Mesendoderm (in vitro differentiated cells): ENCODE measurements at regions not wholly inside any gene's neighbourhood (a gene's known extent, or its start where the extent isn't known, plus 50 kb on each side); places are given as distances from the start of the nearest gene placed in this dataset.

Experiments
- DNase-seq: peaks from one replicate; pipeline ENCODE4 v3.0.0; 2013
- H2AK5ac ChIP-seq: 2 replicates; pipeline ENCODE4 v1.6.1; 2013; ENCODE audit warnings: low read length, inconsistent platforms
- H2BK120ac ChIP-seq: 2 replicates; pipeline ENCODE4 v1.6.1; 2013; ENCODE audit warnings: low read depth, mild to moderate bottlenecking, low read length, moderate library complexity, mixed read lengths
- H2BK15ac ChIP-seq: replicated peaks from 2 replicates; pipeline ENCODE4 v1.6.1; 2013; ENCODE audit warnings: low read depth, mild to moderate bottlenecking, moderate library complexity
- H2BK5ac ChIP-seq: 2 replicates; pipeline ENCODE4 v1.6.1; 2013; ENCODE audit warnings: low read length, inconsistent platforms
- H3K18ac ChIP-seq: 2 replicates; pipeline ENCODE4 v1.6.1; 2013; ENCODE audit warnings: mild to moderate bottlenecking, low read length, mixed read lengths
- H3K23ac ChIP-seq: one replicate; pipeline ENCODE4 v1.6.1; 2013; ENCODE audit warnings: low read length
- H3K27ac ChIP-seq: 2 replicates; pipeline ENCODE4 v1.5.1; 2013; ENCODE audit warnings: low read depth, mild to moderate bottlenecking, inconsistent platforms, low read length, moderate library complexity
- H3K27me3 ChIP-seq: 2 replicates; pipeline ENCODE4 v1.6.1; 2013; ENCODE audit warnings: low read length, control low read depth, mild to moderate bottlenecking, inconsistent platforms; ENCODE audit not compliant: insufficient read depth, poor library complexity
- H3K36me3 ChIP-seq: 2 replicates; pipeline ENCODE4 v1.6.1; 2013; ENCODE audit warnings: low read length, inconsistent platforms; ENCODE audit not compliant: control insufficient read depth, insufficient read depth
- H3K4ac ChIP-seq: one replicate; pipeline ENCODE4 v1.6.1; 2013; ENCODE audit warnings: low read depth, mild to moderate bottlenecking, low read length, moderate library complexity
- H3K4me1 ChIP-seq: 2 replicates; pipeline ENCODE4 v1.6.1; 2013; ENCODE audit warnings: low read depth, low read length, inconsistent platforms; ENCODE audit not compliant: control insufficient read depth
- H3K4me2 ChIP-seq: 2 replicates; pipeline ENCODE4 v1.6.1; 2013; ENCODE audit warnings: low read length
- H3K4me3 ChIP-seq: 2 replicates; pipeline ENCODE4 v1.5.1; 2013; ENCODE audit warnings: mild to moderate bottlenecking, low read length
- H3K56ac ChIP-seq: one replicate; pipeline ENCODE4 v1.6.1; 2013; ENCODE audit warnings: low read length
- H3K79me1 ChIP-seq: 2 replicates; pipeline ENCODE4 v1.6.1; 2013; ENCODE audit warnings: low read length, inconsistent platforms
- H3K79me2 ChIP-seq: 2 replicates; pipeline ENCODE4 v1.6.1; 2013; ENCODE audit warnings: mild to moderate bottlenecking, low read length; ENCODE audit not compliant: control insufficient read depth, insufficient read depth
- H3K9ac ChIP-seq: 2 replicates; pipeline ENCODE4 v1.6.1; 2013; ENCODE audit warnings: low read length, inconsistent platforms
- H4K5ac ChIP-seq: one replicate; pipeline ENCODE4 v1.6.1; 2013; ENCODE audit warnings: low read length
- H4K8ac ChIP-seq: one replicate; pipeline ENCODE4 v1.6.1; 2013; ENCODE audit warnings: low read depth, mild to moderate bottlenecking, control low read depth, low read length, moderate library complexity
- WGBS: extraction: QIAGEN DNeasy Blood & Tissue Kit; methylation state at CpG from one replicate; pipeline ENCODE4 v1.1.7; 2013; ENCODE audit warnings: low lambda C conversion rate, missing lambda C conversion rate; ENCODE audit not compliant: insufficient coverage; ENCODE audit errors: extremely low coverage; 5-methylcytosine and 5-hydroxymethylcytosine counted together

GRCh38 chr1:87898431-87898830 lies 569.8 kb downstream of the LMO4 start:
- no peak overlapping the region for H2BK120ac ChIP-seq
- H2BK5ac ChIP-seq = no peak overlapping the region
- no peak overlapping the region for H4K8ac ChIP-seq
- no peaks in the 10 kb centered on the region for H3K79me2 ChIP-seq
- no peak overlapping the region for H2AK5ac ChIP-seq
- no peak overlapping the region for H3K27ac ChIP-seq
- H3K4me3 ChIP-seq = no peak overlapping the region
- no peak overlapping the region for H3K9ac ChIP-seq
- H2BK15ac ChIP-seq = no peak overlapping the region
- no peaks in the 10 kb centered on the region for H3K36me3 ChIP-seq
- no peaks in the 10 kb centered on the region for H3K4me1 ChIP-seq
- H3K56ac ChIP-seq = no peak overlapping the region
- H3K4me2 ChIP-seq = no peak overlapping the region
- no peaks in the 10 kb centered on the region for H3K79me1 ChIP-seq
- H3K23ac ChIP-seq = no peak overlapping the region
- H3K27me3 ChIP-seq = no peaks in the 10 kb centered on the region
- WGBS = no CpG with 5 or more reads among the region's 4 CpGs
- no peak overlapping the region for H4K5ac ChIP-seq
- no peak for DNase-seq
- H3K18ac ChIP-seq = no peak overlapping the region
- no peak overlapping the region for H3K4ac ChIP-seq

- H4K8ac ChIP-seq = no peak overlapping the region
- H3K79me2 ChIP-seq = no peaks in the 10 kb centered on the region
- H2AK5ac ChIP-seq = no peak overlapping the region
- no peak overlapping the region for H2BK5ac ChIP-seq
- H3K23ac ChIP-seq = no peak overlapping the region
- no peak overlapping the region for H3K4ac ChIP-seq
- no peak overlapping the region for H4K5ac ChIP-seq
- no peak overlapping the region for H2BK15ac ChIP-seq
- no peaks in the 10 kb centered on the region for H3K4me1 ChIP-seq
- no peak overlapping the region for H3K4me3 ChIP-seq
- H3K4me2 ChIP-seq = no peak overlapping the region
- no peaks in the 10 kb centered on the region for H3K79me1 ChIP-seq
- H3K9ac ChIP-seq = no peak overlapping the region
- no peak overlapping the region for H2BK120ac ChIP-seq
- H3K56ac ChIP-seq = no peak overlapping the region
- H3K18ac ChIP-seq = no peak overlapping the region
- no peak overlapping the region for H3K27ac ChIP-seq
- no peaks in the 10 kb centered on the region for H3K27me3 ChIP-seq
- WGBS = no CpG with 5 or more reads among the region's 2 CpGs
- no peaks in the 10 kb centered on the region for H3K36me3 ChIP-seq
- no peak for DNase-seq
Measured at GRCh38 chr1:87899017-87899416, 570.3 kb downstream of the LMO4 start.

- no peak for DNase-seq
- Histone ChIP-seq H3K79me2 (no peaks in the 10 kb centered on the region), H3K27ac (no peak overlapping the region)
Measured at GRCh38 chr1:87899746-87900145, 571.1 kb downstream of the LMO4 start.

GRCh38 chr1:87902830-87903229 lies 574.1 kb downstream of the LMO4 start:
- H2AK5ac ChIP-seq = no peak overlapping the region
- no peak overlapping the region for H2BK5ac ChIP-seq
- H4K5ac ChIP-seq = no peak overlapping the region
- no peak overlapping the region for H3K27ac ChIP-seq
- no peak overlapping the region for H3K9ac ChIP-seq
- no peak overlapping the region for H4K8ac ChIP-seq
- H3K27me3 ChIP-seq = no peaks in the 10 kb centered on the region
- no peak for DNase-seq
- H3K56ac ChIP-seq = no peak overlapping the region
- H2BK15ac ChIP-seq = no peak overlapping the region
- no peak overlapping the region for H3K4me2 ChIP-seq
- no peak overlapping the region for H3K18ac ChIP-seq
- no peaks in the 10 kb centered on the region for H3K79me1 ChIP-seq
- H3K4me1 ChIP-seq = no peaks in the 10 kb centered on the region
- no peaks in the 10 kb centered on the region for H3K36me3 ChIP-seq
- H3K79me2 ChIP-seq = no peaks in the 10 kb centered on the region
- no peak overlapping the region for H3K23ac ChIP-seq
- H3K4me3 ChIP-seq = no peak overlapping the region
- WGBS = no CpG with 5 or more reads among the region's 4 CpGs
- H2BK120ac ChIP-seq = no peak overlapping the region
- H3K4ac ChIP-seq = no peak overlapping the region

More at GRCh38 chr1:87899746-87900145, 571.1 kb downstream of the LMO4 start:
- no peak overlapping the region for H4K8ac ChIP-seq
- H2BK120ac ChIP-seq = no peak overlapping the region
- H4K5ac ChIP-seq = no peak overlapping the region
- no peak overlapping the region for H3K18ac ChIP-seq
- no peak overlapping the region for H3K4ac ChIP-seq
- no CpG with 5 or more reads among the region's 3 CpGs for WGBS
- no peak overlapping the region for H2AK5ac ChIP-seq
- H3K36me3 ChIP-seq = no peaks in the 10 kb centered on the region
- H3K9ac ChIP-seq = no peak overlapping the region
- H3K23ac ChIP-seq = no peak overlapping the region
- H3K27me3 ChIP-seq = no peaks in the 10 kb centered on the region
- H3K79me1 ChIP-seq = no peaks in the 10 kb centered on the region
- H3K56ac ChIP-seq = no peak overlapping the region
- H2BK15ac ChIP-seq = no peak overlapping the region
- no peak overlapping the region for H3K4me3 ChIP-seq
- no peak overlapping the region for H2BK5ac ChIP-seq
- no peaks in the 10 kb centered on the region for H3K4me1 ChIP-seq
- no peak overlapping the region for H3K4me2 ChIP-seq

- H2BK15ac ChIP-seq = no peak overlapping the region
- H3K4ac ChIP-seq = no peak overlapping the region
- H3K56ac ChIP-seq = no peak overlapping the region
- no peak overlapping the region for H2AK5ac ChIP-seq
- DNase-seq = no peak
- H4K8ac ChIP-seq = no peak overlapping the region
- no peaks in the 10 kb centered on the region for H3K27me3 ChIP-seq
- H4K5ac ChIP-seq = no peak overlapping the region
- H2BK5ac ChIP-seq = no peak overlapping the region
- H3K27ac ChIP-seq = no peak overlapping the region
- H3K4me2 ChIP-seq = no peak overlapping the region
- no peaks in the 10 kb centered on the region for H3K79me1 ChIP-seq
- no peak overlapping the region for H2BK120ac ChIP-seq
- no peak overlapping the region for H3K9ac ChIP-seq
- no peaks in the 10 kb centered on the region for H3K79me2 ChIP-seq
- H3K18ac ChIP-seq = no peak overlapping the region
- H3K23ac ChIP-seq = no peak overlapping the region
- no peaks in the 10 kb centered on the region for H3K36me3 ChIP-seq
- no peak overlapping the region for H3K4me3 ChIP-seq
- no peaks in the 10 kb centered on the region for H3K4me1 ChIP-seq
Measured at GRCh38 chr1:87903242-87903641, 574.6 kb downstream of the LMO4 start.

GRCh38 chr1:87904651-87905050 lies 576.0 kb downstream of the LMO4 start:
- Histone ChIP-seq H2BK120ac (no peak overlapping the region), H4K8ac (no peak overlapping the region), H4K5ac (no peak overlapping the region), H3K9ac (no peak overlapping the region), H3K79me2 (no peaks in the 10 kb centered on the region), H2BK5ac (no peak overlapping the region), H3K36me3 (no peaks in the 10 kb centered on the region), H3K27ac (no peak overlapping the region), H3K4me2 (no peak overlapping the region), H3K4me3 (no peak overlapping the region), H3K18ac (no peak overlapping the region), H3K79me1 (no peaks in the 10 kb centered on the region), H3K23ac (no peak overlapping the region), H3K4ac (no peak overlapping the region), H3K56ac (no peak overlapping the region), H3K27me3 (no peaks in the 10 kb centered on the region), H2AK5ac (no peak overlapping the region), H3K4me1 (no peaks in the 10 kb centered on the region), H2BK15ac (no peak overlapping the region)
- no peak for DNase-seq
